Mesothelial cell of epicardium (in vitro differentiated cells): ENCODE measurements at regions not wholly inside any gene's neighbourhood (a gene's known extent, or its start where the extent isn't known, plus 50 kb on each side); places are given as distances from the start of the nearest gene placed in this dataset.

Experiments
- DNase-seq, 2 experiments: peaks; one replicate each; pipeline ENCODE4 v3.0.0; 2021; ENCODE audit warnings: low spot score in 2 of 2; ENCODE audit not compliant: unreplicated experiment in 2 of 2
- H3K27ac Mint-ChIP-seq: 2 replicates; pipeline ENCODE4 v1.8.0; 2021; ENCODE audit warnings: mixed read lengths
- H3K27me3 Mint-ChIP-seq: 2 replicates; pipeline ENCODE4 v1.8.0; 2021; ENCODE audit warnings: low read depth, mixed read lengths
- H3K36me3 Mint-ChIP-seq: 2 replicates; pipeline ENCODE4 v1.8.0; 2021; ENCODE audit warnings: mixed read lengths
- H3K4me1 Mint-ChIP-seq: 2 replicates; pipeline ENCODE4 v1.8.0; 2021; ENCODE audit warnings: mixed read lengths
- H3K4me3 Mint-ChIP-seq: 2 replicates; pipeline ENCODE4 v1.8.0; 2021; ENCODE audit warnings: mild to moderate bottlenecking, moderate library complexity, mixed read lengths
- H3K9me3 Mint-ChIP-seq: 2 replicates; pipeline ENCODE4 v1.8.0; 2021; ENCODE audit warnings: mixed read lengths
- TF ChIP-seq, protein P1 (sequence below): fragments of 200-600 bp; sonication (generic); IDR thresholded peaks from one replicate; pipeline ENCODE4 v1.5.0; 2021; ENCODE audit warnings: antibody characterized with exemption; ENCODE audit not compliant: unreplicated experiment

DNA sequence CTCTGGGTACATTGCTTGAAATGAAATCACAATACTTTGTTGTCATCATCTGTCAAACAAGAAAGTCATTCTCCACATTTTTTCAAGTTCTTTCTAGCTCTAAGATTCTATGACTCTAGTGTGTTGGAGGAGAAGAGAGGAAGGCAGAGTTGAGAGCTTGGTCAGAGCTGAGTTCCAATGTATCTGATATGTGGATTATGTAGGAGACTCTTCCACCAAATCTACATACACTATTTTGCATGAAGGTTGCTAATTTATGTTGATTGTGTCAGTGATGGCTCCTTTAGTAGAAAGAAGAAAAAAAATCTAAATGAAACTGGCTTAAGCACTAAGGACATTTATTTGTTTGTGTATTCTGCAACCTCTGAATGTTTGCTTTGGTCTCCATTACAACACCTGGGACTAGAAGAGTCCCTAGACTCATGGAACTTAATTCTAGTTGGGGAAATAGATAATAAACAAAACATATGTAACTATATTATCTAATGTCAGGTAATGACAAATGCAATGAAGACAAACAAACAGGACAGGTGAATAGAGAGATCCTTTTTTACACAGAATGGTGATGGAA is 691.9 kb downstream of the UQCRFS1 start:
- H3K9me3 Mint-ChIP-seq, result no peaks in the 10 kb centered on the region
- DNase-seq, result no peak
- H3K27me3 Mint-ChIP-seq, result no peaks in the 10 kb centered on the region
- no peaks in the 10 kb centered on the region for H3K36me3 Mint-ChIP-seq
- H3K4me3 Mint-ChIP-seq, result no peak overlapping the region
- no peak overlapping the region for H3K27ac Mint-ChIP-seq
- TF ChIP-seq, protein P1, sequence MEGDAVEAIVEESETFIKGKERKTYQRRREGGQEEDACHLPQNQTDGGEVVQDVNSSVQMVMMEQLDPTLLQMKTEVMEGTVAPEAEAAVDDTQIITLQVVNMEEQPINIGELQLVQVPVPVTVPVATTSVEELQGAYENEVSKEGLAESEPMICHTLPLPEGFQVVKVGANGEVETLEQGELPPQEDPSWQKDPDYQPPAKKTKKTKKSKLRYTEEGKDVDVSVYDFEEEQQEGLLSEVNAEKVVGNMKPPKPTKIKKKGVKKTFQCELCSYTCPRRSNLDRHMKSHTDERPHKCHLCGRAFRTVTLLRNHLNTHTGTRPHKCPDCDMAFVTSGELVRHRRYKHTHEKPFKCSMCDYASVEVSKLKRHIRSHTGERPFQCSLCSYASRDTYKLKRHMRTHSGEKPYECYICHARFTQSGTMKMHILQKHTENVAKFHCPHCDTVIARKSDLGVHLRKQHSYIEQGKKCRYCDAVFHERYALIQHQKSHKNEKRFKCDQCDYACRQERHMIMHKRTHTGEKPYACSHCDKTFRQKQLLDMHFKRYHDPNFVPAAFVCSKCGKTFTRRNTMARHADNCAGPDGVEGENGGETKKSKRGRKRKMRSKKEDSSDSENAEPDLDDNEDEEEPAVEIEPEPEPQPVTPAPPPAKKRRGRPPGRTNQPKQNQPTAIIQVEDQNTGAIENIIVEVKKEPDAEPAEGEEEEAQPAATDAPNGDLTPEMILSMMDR, result no peak
- H3K4me1 Mint-ChIP-seq, result no peaks in the 10 kb centered on the region

DNA sequence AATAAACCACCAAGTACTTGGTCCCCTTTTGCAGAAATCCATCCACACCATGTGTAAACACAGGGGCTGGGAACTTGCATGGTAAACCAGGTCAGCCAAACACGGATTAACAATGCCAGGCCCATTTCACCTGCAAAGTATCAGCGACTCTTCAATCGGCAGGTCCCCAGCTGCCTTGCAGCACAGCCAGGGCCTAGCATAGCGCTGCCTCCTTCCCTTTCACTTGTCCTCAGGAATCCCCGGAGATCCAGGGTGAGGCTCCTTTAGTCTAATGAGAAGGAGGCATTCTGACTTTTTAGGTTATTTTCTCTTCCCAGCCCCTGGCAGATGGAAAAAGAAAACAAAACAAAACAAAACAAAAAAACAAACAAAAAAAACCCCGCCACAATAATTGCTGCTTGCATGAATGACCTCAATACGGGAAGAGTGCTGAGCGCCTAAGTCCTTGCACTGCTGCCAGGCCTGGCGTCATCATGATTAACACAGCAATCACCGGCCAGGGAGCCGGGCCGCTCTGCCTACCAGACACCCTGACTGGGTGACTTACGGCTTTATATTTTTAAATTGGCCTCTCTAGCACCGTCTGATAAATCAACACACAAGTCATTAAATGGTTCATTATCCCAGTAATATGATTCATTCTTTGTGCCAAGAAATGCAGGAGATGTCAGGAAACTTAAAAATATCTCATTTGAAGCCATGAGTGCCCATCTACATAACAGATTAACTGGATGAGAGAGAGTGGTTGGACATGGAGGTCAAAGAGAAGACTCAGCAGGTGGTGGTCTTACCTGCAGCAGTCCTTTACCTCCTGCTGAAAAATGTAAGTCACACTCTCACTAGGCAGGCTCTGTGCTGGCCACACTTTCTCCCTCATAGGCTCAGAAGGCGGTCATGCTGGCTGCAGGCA is 692.7 kb downstream of the UQCRFS1 start:
- no peak overlapping the region for H3K27ac Mint-ChIP-seq
- H3K36me3 Mint-ChIP-seq, result no peaks in the 10 kb centered on the region
- no peak for DNase-seq
- no peak overlapping the region for H3K4me3 Mint-ChIP-seq
- TF ChIP-seq, protein P1, result no peak
- no peaks in the 10 kb centered on the region for H3K27me3 Mint-ChIP-seq
- no peaks in the 10 kb centered on the region for H3K9me3 Mint-ChIP-seq
- H3K4me1 Mint-ChIP-seq, result no peaks in the 10 kb centered on the region

DNA sequence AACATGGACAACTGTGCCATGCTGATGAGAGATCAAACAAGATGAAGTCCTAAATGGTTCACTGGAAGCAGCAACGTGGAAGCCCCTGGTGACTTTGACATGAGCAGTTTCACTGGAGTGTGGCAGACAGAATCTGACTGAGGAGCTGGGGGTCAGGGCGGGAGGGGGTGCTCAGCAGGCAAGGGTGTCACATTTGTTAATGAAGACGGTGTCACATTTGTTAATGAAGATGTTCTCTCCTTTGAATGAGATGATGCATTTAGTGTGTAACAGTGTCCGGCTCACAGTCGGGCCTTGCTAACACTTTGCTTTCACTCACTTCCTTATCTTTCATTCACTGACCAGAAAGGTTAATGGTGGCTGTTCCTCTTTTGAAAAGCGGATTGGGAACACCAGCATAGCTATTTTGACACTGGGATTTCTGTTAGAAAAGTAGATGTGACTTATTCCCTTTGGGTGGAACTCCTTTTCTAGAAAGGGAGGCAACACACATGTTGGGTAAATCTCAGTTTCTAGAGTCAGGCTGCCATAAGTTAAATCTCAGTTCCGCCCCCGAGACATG is 693.7 kb downstream of the UQCRFS1 start:
- no peaks in the 10 kb centered on the region for H3K9me3 Mint-ChIP-seq
- H3K27me3 Mint-ChIP-seq, result no peaks in the 10 kb centered on the region
- no peak overlapping the region for H3K4me3 Mint-ChIP-seq
- TF ChIP-seq, protein P1, result no peak
- DNase-seq, result no peak
- H3K27ac Mint-ChIP-seq, result no peak overlapping the region
- H3K36me3 Mint-ChIP-seq, result no peaks in the 10 kb centered on the region
- no peaks in the 10 kb centered on the region for H3K4me1 Mint-ChIP-seq

DNA sequence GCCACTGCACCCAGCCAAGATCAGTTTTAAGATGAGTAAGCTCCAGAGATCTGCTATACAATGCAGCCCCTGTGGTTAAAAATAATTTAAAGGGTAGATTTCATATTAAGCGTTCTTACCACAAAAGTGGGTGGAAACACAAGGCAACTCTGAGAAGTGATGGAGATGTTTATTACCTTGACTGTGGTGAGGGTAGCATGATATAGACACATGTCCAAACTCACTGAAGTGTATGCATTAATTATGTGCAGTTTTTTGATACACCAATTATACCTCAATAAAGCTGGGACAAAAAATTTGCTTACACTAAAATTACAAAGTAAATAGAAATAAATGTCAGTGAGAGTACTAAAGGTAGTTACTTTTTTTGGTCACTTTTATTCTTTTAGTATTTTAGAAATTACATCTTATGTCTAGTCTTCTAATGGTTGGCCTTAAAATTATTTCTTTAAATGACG is 696.5 kb downstream of the UQCRFS1 start:
- Mint-ChIP-seq H3K4me1 (no peaks in the 10 kb centered on the region), H3K36me3 (no peaks in the 10 kb centered on the region), H3K27me3 (peaks cover 2% of the 10 kb centered on the region), H3K4me3 (no peak overlapping the region), H3K9me3 (no peaks in the 10 kb centered on the region), H3K27ac (no peak overlapping the region)
- TF ChIP-seq, protein P1, result no peak
- DNase-seq, result no peak

DNA sequence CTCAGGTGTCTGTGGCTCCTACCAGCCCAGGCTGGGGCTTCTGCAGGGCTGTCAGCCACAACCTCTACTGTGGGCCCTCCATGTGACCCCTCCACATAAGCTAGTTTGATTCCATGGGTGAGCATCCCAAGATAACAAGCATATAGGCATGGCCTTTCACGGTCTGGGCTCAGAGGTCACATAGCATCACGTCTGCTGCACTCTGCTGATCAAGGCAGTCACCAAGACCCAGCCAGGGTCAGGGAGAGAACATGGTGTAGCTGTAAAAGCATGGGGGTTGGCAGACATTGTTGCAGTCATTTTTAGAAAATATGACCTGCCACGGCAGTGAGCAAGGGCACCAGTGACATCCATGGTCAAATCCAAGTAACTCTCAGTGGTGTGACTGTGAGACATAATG is 698.8 kb downstream of the UQCRFS1 start:
- DNase-seq, result no peak
- H3K4me3 Mint-ChIP-seq, result no peak overlapping the region
- H3K4me1 Mint-ChIP-seq, result no peaks in the 10 kb centered on the region
- no peaks in the 10 kb centered on the region for H3K36me3 Mint-ChIP-seq
- TF ChIP-seq, protein P1, result no peak
- H3K27me3 Mint-ChIP-seq, result peaks cover 8% of the 10 kb centered on the region
- H3K27ac Mint-ChIP-seq, result no peak overlapping the region
- no peaks in the 10 kb centered on the region for H3K9me3 Mint-ChIP-seq
